Prostate gland (tissue), 2 donors: ENCODE measurements at regions not wholly inside any gene's neighbourhood (a gene's known extent, or its start where the extent isn't known, plus 50 kb on each side); places are given as distances from the start of the nearest gene placed in this dataset.
"Not testable (repeated sequence)": the region's sequence is repeated elsewhere in the genome, so short reads cannot be mapped to it uniquely, and the experiment has no call there.

Experiments
- POLR2A ChIP-seq: fragments of 450-650 bp; IDR thresholded peaks from one replicate; pipeline ENCODE4 v1.6.1; 2016; ENCODE audit warnings: antibody characterized with exemption, mild to moderate bottlenecking
- TF ChIP-seq, protein P1 (sequence below), 4 experiments: fragments of 200-600 bp in 2 of 4; fragments of 450-650 bp in 2 of 4; sonication (generic) in 2 of 4; IDR thresholded peaks; 1 replicate in 3 of 4; 2 replicates in 1 of 4; pipeline ENCODE4 v1.5.1; 2016 to 2019; ENCODE audit warnings: antibody characterized with exemption in 4 of 4, mild to moderate bottlenecking in 2 of 4, moderate library complexity in 2 of 4

DNA sequence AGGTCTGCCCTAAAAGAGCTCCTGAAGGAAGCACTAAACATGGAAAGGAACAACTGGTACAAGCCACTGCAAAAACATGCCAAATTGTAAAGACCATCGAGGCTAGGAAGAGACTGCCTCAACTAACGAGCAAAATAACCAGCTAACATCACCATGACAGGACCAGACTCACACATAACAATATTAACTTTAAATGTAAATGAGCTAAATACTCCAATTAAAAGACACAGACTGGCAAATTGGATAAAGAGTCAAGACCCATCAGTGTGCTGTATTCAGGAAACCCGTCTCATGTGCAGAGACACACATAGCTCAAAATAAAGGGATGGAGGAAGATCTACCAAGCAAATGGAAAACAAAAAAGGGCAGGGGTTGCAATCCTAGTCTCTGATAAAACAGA is 263.4 kb upstream of the WSB1 start:
- TF ChIP-seq, protein P1, sequence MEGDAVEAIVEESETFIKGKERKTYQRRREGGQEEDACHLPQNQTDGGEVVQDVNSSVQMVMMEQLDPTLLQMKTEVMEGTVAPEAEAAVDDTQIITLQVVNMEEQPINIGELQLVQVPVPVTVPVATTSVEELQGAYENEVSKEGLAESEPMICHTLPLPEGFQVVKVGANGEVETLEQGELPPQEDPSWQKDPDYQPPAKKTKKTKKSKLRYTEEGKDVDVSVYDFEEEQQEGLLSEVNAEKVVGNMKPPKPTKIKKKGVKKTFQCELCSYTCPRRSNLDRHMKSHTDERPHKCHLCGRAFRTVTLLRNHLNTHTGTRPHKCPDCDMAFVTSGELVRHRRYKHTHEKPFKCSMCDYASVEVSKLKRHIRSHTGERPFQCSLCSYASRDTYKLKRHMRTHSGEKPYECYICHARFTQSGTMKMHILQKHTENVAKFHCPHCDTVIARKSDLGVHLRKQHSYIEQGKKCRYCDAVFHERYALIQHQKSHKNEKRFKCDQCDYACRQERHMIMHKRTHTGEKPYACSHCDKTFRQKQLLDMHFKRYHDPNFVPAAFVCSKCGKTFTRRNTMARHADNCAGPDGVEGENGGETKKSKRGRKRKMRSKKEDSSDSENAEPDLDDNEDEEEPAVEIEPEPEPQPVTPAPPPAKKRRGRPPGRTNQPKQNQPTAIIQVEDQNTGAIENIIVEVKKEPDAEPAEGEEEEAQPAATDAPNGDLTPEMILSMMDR (IDR thresholded peaks at IDR 0.05), result not testable (repeated sequence)
- not testable (repeated sequence) for TF ChIP-seq POLR2A
